ENCODE measurements at regions not wholly inside any gene's neighbourhood (a gene's known extent, or its start where the extent isn't known, plus 50 kb on each side); places are given as distances from the start of the nearest gene placed in this dataset.
A peak's percentile ranks its signal among the peaks of the same experiment; 100 is the strongest.
"Not testable (repeated sequence)": the region's sequence is repeated elsewhere in the genome, so short reads cannot be mapped to it uniquely, and the experiment has no call there.

- Histone ChIP-seq H3K27ac (ENCODE audit: low read depth, low read length) (peak overlapping the region; percentile 64), H3F3A (ENCODE audit: control insufficient read depth, insufficient read depth) (no peaks in the 10 kb centered on the region), H3K36me3 (ENCODE audit: control insufficient read depth, low read length) (no peaks in the 10 kb centered on the region), H4K20me1 (ENCODE audit: control insufficient read depth, insufficient read depth, low read depth, low read length) (no peaks in the 10 kb centered on the region), H3K4me1 (ENCODE audit: control insufficient read depth, low read length) (peaks cover 33% of the 10 kb centered on the region), H3K4me3 (ENCODE audit: low read length) (peak overlapping the region; percentile 8; the same call in 1 of the 2 replicates), H3K4me2 (ENCODE audit: low read length) (peak overlapping the region; percentile 54), H3K9me3 (ENCODE audit: control insufficient read depth, insufficient read depth, low read length) (peaks cover 7% of the 10 kb centered on the region; the same call in 1 of the 2 replicates), H3K27me3 (ENCODE audit: control insufficient read depth, low read length) (peaks cover 14% of the 10 kb centered on the region), H3K9me2 (replicated peaks; ENCODE audit: control insufficient read depth, low read length) (no peaks in the 10 kb centered on the region), H3K79me2 (ENCODE audit: control insufficient read depth, low read length) (no peaks in the 10 kb centered on the region)
- TF ChIP-seq CTCF (IDR thresholded peaks at IDR 0.05; ENCODE audit: low read depth, low read length, poor library complexity, severe bottlenecking) (no peak), EZH2phosphoT487 (IDR thresholded peaks at IDR 0.05; ENCODE audit: borderline replicate concordance, low read length) (no peak)
Observed at GRCh38 chr12:62196146-62196545, 64.1 kb upstream of the USP15 start.

DNA sequence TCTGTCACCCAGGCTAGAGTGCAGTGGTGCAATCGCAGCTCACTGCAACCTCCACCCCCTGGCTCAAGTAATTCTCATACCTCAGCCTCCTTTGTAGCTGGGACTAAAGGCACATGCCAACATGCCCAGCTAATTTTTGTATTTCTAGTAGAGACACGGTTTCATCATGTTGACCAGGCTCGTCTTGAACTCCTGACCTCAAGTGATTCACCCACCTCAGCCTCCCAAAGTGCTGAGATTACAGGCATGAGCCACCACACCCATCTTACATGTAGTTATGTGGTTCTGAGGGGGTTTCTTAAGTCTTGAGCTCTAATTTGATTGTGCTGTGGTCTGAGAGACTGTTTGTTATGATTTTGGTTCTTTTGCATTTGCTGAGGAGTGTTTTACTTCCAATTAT, 57.3 kb upstream of the USP15 start:
- not testable (repeated sequence) for H3F3A ChIP-seq (ENCODE audit: control insufficient read depth, insufficient read depth); H3K9me2 ChIP-seq (replicated peaks; ENCODE audit: control insufficient read depth, low read length); H3K4me3 ChIP-seq (ENCODE audit: low read length); H3K36me3 ChIP-seq (ENCODE audit: control insufficient read depth, low read length); H3K4me2 ChIP-seq (ENCODE audit: low read length); H3K9me3 ChIP-seq (ENCODE audit: control insufficient read depth, insufficient read depth, low read length); H3K27me3 ChIP-seq (ENCODE audit: control insufficient read depth, low read length); H3K4me1 ChIP-seq (ENCODE audit: control insufficient read depth, low read length); H4K20me1 ChIP-seq (ENCODE audit: control insufficient read depth, insufficient read depth, low read depth, low read length); H3K27ac ChIP-seq (ENCODE audit: low read depth, low read length); H3K79me2 ChIP-seq (ENCODE audit: control insufficient read depth, low read length)

- TF ChIP-seq EZH2phosphoT487 (IDR thresholded peaks at IDR 0.05; ENCODE audit: borderline replicate concordance, low read length) (no peak), CTCF (IDR thresholded peaks at IDR 0.05; ENCODE audit: low read depth, low read length, poor library complexity, severe bottlenecking) (no peak)
- H3K4me3 ChIP-seq (ENCODE audit: low read length) = no peak overlapping the region
Observed at GRCh38 chr12:62205346-62205745, 54.9 kb upstream of the USP15 start.

GRCh38 chr12:62207248-62207647, 53.0 kb upstream of the USP15 start:
- Histone ChIP-seq H3K4me1 (ENCODE audit: control insufficient read depth, low read length) (no peaks in the 10 kb centered on the region), H3K27ac (ENCODE audit: low read depth, low read length) (no peak overlapping the region), H3K36me3 (ENCODE audit: control insufficient read depth, low read length) (no peaks in the 10 kb centered on the region), H3K27me3 (ENCODE audit: control insufficient read depth, low read length) (no peaks in the 10 kb centered on the region), H3K79me2 (ENCODE audit: control insufficient read depth, low read length) (no peaks in the 10 kb centered on the region), H4K20me1 (ENCODE audit: control insufficient read depth, insufficient read depth, low read depth, low read length) (no peaks in the 10 kb centered on the region), H3K4me3 (ENCODE audit: low read length) (no peak overlapping the region), H3K9me3 (ENCODE audit: control insufficient read depth, insufficient read depth, low read length) (no peaks in the 10 kb centered on the region), H3K4me2 (ENCODE audit: low read length) (no peak overlapping the region), H3F3A (ENCODE audit: control insufficient read depth, insufficient read depth) (no peaks in the 10 kb centered on the region), H3K9me2 (replicated peaks; ENCODE audit: control insufficient read depth, low read length) (no peaks in the 10 kb centered on the region)
- TF ChIP-seq EZH2phosphoT487 (IDR thresholded peaks at IDR 0.05; ENCODE audit: borderline replicate concordance, low read length) = no peak
- no peak for TF ChIP-seq CTCF (IDR thresholded peaks at IDR 0.05; ENCODE audit: low read depth, low read length, poor library complexity, severe bottlenecking)

More at GRCh38 chr12:62205346-62205745, 54.9 kb upstream of the USP15 start:
- no peaks in the 10 kb centered on the region for H3K36me3 ChIP-seq (ENCODE audit: control insufficient read depth, low read length)
- H3K9me3 ChIP-seq (ENCODE audit: control insufficient read depth, insufficient read depth, low read length) = peaks cover 2% of the 10 kb centered on the region; the same call in 1 of the 2 replicates
- no peak overlapping the region for H3K27ac ChIP-seq (ENCODE audit: low read depth, low read length)
- H4K20me1 ChIP-seq (ENCODE audit: control insufficient read depth, insufficient read depth, low read depth, low read length) = no peaks in the 10 kb centered on the region
- no peaks in the 10 kb centered on the region for H3K4me1 ChIP-seq (ENCODE audit: control insufficient read depth, low read length)
- H3K27me3 ChIP-seq (ENCODE audit: control insufficient read depth, low read length) = no peaks in the 10 kb centered on the region
- no peaks in the 10 kb centered on the region for H3K9me2 ChIP-seq (replicated peaks; ENCODE audit: control insufficient read depth, low read length)
- no peak overlapping the region for H3K4me2 ChIP-seq (ENCODE audit: low read length)
- H3K79me2 ChIP-seq (ENCODE audit: control insufficient read depth, low read length) = no peaks in the 10 kb centered on the region
- no peaks in the 10 kb centered on the region for H3F3A ChIP-seq (ENCODE audit: control insufficient read depth, insufficient read depth)

All from DOHH2 (cell line).